ENCODE measurements at regions not wholly inside any gene's neighbourhood (a gene's known extent, or its start where the extent isn't known, plus 50 kb on each side); places are given as distances from the start of the nearest gene placed in this dataset.

DNA sequence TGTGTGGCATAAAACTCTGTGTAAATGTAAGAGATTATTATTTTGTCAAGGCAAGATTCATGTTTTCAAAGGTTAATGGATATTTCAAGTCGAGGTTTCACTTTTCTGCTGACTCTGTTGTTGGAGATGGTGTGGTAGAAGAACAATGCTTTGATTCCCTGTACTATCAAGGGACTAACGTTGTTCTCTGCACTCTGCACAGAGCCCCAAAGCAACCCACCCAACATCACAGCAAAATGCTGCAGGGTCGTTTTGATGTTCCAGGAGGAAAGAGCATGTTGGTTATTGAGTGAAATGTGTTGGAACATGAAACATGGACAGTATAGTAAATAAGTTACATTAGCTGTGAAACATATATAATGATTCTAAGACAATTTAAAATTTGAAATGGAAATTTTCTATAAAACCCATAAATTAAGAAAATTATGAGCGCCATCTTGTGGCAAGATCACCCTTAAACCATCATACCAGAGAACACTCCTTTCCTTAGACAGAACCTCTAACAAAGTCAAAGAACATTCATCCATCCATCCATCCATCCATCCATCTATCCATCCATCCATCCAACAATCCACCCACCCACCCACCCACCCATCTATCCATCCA lies 164.4 kb upstream of the ZBED5 start:
- no peak overlapping the region for H3K27ac ChIP-seq
- DNase-seq (ENCODE audit: low read depth, low spot score): no peak

DNA sequence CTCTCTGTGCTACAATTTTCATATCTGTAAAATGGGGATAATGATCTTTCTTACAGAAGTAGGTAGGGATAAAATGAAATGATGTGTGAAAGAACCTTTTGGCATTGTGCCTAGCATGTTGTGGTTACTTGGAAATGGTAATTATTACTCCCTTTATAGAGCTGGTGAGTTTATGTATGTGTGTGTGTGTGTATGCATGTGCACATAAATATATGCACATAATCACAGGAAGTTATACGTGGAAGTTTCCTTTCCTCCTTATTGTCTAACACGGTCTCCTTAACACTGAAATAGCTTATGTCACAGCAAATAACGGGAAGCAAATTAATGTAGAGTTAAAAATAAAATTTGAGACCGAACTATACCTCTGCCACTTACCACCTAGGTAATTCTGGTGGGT lies 163.7 kb upstream of the ZBED5 start:
- no peak overlapping the region for H3K27ac ChIP-seq
- DNase-seq (ENCODE audit: low read depth, low spot score): no peak

DNA sequence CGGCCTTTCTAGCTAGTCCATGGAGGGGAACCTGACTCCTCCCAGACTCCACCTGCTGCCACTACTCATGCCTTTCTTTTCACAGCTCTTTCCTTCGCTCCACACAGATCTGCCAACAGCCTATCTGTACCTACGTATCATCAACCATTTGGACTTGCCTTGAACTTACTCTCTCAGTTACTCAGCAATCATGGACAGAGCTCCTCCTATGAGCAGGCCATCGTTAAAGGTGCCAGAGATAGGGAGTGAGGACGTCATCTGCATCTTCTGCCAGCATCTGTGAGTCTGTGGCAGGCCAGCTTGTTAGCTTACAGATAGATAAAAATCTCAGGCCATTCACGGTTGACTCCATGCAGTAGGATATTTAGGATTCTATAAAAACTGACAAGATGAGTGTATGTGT lies 162.9 kb upstream of the ZBED5 start:
- H3K27ac ChIP-seq: no peak overlapping the region
- no peak for DNase-seq (ENCODE audit: low read depth, low spot score)

DNA sequence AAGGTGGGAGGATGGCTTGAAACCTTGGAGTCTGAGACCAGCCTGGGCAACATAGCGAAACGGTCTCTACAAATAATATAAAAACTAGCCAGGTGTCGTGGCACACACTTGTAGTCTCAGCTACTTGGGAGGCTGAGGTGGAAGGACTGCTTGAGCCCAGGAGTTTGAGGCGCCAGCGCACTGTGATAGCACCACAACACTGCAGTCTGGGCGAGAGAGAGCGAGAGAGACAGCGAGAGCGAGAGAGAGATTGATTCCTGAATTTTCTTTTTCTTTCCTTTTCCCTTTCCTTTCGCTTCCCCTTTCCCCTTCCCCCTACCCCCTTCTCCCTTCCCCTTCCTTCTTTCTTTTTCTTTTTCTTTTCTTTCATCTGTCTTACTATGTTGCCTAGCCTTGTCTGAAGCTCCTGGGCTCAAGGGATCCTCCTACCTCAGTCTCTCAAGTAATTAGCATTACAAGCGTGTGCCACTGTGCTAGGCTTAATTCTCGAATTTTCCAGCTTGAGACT lies 162.4 kb upstream of the ZBED5 start:
- H3K27ac ChIP-seq: no peak overlapping the region
- DNase-seq (ENCODE audit: low read depth, low spot score): no peak

DNA sequence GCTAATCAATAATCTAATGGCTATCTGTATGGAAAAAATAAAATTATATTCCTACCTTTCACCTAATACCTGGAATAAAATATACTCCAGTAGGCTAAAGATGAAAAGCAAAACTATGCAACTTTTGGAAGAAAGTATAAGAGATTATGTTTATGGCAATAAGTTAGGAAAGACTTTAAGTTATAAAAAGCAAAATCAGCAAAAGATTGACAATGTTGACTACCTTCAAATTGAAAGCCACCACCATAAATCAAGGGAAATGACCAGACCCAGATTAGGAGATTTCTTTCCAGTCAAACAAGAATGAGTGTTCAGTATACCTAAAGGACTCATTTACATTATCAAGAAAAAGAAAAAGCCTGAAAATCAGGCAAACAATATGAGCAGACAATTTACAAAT lies 159.1 kb upstream of the ZBED5 start:
- no peak for DNase-seq (ENCODE audit: low read depth, low spot score)
- no peak overlapping the region for H3K27ac ChIP-seq

DNA sequence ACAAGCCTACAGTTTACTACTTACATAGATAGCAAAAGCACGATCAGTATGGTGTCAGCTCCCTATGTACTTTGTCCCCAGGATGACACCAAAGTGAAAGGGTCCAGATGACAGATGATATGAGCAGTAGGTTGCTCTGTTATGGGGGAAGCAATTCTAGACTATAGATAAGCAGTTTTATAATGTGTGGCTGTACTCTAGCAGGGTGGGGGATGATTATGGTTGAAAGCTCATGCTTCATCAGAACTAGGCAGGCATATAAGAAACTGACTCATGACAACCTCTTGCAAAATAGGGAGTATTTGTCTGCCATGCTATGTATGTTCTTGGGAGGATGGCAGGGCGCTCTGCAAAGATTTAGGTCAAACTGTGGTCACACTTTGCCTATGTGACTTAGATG lies 158.2 kb upstream of the ZBED5 start:
- no peak for DNase-seq (ENCODE audit: low read depth, low spot score)

DNA sequence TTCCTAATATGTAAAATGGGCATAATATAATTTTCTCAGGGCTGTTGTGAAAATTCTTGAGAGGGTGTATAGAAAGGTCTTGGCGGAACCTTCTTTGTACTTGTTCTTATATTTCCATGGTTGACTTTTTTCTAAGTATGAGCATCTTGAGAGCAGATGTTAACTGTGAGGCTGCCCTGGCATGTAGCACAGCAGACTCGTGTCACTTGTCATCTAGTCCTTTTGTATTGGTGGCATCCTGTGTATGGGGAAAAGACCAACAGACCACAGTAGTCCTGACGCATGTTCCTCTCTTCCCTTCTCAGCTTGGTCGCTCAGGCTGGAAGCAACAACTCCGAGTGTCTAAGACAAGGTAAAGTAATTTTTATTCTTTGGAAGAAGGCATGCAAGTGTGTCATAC lies 153.8 kb upstream of the ZBED5 start:
- no peak overlapping the region for H3K27ac ChIP-seq
- no peak for DNase-seq (ENCODE audit: low read depth, low spot score)

More for the DNA sequence above, 158.2 kb upstream of the ZBED5 start:
- H3K27ac ChIP-seq: no peak overlapping the region

DNA sequence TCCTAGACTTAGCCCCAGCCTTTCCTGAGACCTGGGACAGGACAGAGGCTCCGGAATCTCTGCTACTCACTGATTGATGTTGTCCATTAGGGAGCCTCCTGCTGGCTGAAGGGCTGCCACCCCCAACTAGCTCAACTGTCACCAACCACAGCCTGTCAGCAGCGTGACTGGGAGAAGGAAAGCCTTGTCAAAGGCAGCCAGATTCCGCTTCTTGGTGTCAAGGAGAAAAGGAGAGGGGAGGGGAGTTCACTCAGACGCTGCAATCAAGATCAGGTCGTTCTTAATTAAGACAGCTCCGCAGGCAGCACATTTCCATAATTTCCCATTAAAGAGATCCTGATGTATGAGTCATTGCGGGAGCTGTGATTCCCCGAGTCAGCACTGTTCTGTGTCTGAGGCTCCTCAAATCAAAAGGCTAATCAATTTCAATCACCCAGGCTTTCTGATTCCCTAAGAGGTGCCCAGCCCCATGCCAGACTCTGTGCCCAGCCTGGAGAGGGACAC lies 152.8 kb upstream of the ZBED5 start:
- no peak overlapping the region for H3K27ac ChIP-seq
- no peak for DNase-seq (ENCODE audit: low read depth, low spot score)

DNA sequence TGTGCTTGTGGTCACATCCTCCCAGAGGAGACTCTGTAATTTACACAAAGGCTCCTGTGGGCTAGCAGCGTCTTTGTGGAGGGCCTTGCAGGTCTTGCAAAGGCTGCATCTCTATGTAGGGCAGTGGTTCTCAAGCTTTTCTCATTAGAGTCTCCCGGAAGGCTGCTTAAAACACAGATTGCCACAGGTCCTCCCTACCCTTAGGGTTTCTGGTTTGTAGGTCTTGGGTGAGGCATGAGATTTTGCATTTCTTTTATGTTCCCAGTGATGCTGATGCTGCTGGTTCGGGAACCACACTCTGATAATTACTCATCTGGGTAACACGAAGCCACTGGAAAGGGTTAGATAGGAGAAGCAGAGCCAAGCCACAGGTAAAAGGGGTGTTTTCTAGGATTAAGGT lies 151.3 kb upstream of the ZBED5 start:
- no peak for DNase-seq (ENCODE audit: low read depth, low spot score)
- H3K27ac ChIP-seq: no peak overlapping the region

DNA sequence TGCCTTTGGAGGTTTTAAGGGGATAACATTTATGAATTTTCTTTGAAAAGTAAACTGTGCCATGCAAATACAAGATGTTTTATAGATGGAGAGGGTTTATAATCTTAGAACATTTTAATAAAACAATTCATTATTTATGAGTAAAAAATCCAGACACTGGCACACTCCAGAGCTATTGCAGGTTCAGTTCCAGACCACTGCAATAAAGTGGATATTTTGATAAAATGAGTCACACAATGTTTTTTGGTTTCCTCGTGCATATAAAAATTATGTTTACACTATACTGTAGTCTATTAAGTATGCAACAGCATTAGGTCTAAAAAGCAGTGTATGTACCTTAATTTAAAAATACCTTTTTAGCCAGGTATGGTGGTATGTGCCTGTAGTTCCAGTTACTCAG lies 146.2 kb upstream of the ZBED5 start:
- DNase-seq (ENCODE audit: low read depth, low spot score): no peak
- no peak overlapping the region for H3K27ac ChIP-seq

DNA sequence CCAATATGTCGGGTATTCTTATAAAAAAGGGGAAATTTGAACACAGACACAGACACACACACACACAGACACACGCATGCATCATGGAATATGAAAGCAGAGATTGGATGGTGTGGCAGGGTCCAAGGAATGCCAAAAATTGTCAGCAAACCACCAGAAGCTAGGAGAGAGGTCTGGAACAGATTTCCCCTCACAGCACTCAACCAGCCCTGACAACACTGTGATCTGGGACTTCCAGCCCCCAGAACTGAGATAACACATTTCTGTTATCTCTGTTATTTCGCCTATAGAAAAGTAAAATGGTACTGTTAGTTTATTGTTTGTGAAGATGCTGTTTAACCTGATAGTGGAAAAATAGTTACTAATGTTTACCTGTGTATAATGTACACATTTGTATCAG lies 145.4 kb upstream of the ZBED5 start:
- H3K27ac ChIP-seq: no peak overlapping the region
- DNase-seq (ENCODE audit: low read depth, low spot score): no peak

DNA sequence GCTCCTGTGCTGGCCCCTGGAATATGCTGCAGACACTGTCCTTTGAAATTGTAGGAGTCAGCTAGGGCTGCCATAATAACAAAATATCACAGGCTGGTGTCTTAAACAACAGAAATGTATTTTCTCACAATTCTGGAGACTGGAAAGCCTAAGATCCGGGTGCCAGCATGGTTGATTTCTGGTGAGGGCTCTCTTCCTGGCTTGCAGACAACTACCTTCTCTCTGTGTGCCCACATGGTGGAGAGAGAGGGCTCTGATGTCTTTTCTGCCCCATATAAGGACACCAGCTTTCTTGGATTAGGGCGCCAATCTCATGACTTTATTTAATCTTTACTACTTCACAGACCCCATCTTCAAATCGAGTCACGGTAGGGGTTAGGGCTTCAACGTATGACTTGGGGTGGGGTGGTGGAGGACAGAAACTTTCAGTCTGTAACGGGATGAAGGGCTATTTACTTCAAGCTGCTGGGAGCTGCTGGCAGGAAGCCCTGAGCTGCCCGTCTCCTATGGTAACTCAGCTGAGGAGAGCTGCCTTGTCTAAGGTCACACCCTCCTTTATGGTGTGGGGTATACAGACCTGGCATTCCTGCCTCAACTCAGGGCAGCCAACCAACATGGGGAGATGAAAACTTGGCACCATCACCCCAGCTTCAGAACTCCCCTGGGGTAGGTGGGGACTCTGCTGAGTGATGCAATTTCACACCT lies 142.9 kb upstream of the ZBED5 start:
- DNase-seq (ENCODE audit: low read depth, low spot score): no peak

DNA sequence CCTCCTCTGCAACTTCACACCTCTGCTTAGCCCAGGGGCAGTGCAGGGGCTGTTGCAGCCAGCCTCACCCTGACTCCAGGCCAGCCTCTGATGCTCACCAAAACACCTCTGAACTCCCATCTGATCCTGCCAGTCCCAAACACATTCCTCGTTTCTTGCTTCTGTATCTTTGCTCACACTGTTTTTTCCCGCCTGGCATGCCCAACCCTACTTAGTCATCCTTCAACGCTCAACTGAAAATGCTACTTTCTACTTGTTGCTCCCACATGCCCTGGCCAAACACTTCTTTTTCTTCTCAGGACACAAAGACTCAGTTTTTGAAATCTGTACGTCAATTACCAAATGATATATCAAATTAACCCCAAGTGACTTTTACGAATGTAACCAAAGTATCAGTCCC lies 140.8 kb upstream of the ZBED5 start:
- H3K27ac ChIP-seq: no peak overlapping the region
- DNase-seq (ENCODE audit: low read depth, low spot score): no peak

More for the DNA sequence above, 142.9 kb upstream of the ZBED5 start:
- H3K27ac ChIP-seq: no peak overlapping the region

DNA sequence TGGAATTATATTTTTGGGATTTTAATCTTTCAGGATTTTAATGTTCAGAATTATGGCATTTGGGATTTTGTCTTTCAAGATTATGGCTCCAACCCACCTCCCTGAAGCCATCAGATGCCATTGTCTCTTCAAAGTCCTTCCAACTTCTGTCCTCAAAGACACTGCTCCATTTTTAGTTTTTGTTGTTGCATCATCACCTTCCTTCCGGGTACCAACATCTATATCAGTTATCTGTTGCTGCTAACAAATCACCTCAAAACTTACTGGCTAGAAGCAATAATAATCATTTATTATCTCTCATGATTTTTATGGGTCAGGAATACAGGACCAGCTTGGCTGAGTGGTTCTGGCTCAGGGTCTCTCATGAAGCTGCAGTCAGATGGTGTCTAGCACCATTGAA lies 138.8 kb upstream of the ZBED5 start:
- no peak overlapping the region for H3K27ac ChIP-seq
- no peak for DNase-seq (ENCODE audit: low read depth, low spot score)

DNA sequence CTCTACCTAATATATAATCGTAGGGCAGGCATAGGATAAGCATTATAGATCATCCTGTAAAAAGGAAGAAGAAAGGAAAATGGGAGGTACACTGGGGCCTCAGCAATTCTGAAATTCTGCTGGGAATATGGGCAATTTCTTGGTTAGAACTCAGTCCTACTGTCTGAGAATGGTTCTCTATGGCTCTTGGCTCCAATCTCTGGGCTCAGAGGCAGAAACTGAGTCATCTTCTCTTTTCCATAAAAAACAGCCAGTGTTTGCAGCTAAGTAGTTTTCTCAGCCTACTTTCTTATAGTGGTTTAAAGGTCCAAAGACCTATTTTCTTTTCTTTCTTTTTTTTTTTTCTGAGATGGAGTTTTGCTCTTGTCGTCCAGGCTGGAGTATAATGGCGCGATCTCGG lies 135.8 kb upstream of the ZBED5 start:
- no peak overlapping the region for H3K27ac ChIP-seq
- DNase-seq (ENCODE audit: low read depth, low spot score): no peak

DNA sequence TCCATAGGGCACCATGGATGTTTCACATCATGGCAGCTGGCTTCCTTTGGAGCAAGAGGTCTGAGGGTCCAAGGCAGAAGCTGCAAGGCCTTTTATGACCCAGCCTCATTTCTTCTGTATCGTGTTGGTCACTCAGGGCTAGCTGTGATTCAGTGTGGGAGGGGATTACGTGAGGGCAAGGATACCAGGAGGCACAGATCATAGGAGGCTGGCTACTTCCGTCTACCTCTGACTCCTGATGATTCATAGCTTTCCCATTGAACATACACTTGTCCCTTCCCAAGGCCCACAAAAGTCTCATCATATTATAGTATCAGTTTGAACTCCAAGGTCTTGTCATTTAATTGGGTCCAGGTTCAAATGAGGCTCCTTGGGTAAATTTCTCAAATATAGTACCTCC lies 135.3 kb upstream of the ZBED5 start:
- DNase-seq (ENCODE audit: low read depth, low spot score): no peak

DNA sequence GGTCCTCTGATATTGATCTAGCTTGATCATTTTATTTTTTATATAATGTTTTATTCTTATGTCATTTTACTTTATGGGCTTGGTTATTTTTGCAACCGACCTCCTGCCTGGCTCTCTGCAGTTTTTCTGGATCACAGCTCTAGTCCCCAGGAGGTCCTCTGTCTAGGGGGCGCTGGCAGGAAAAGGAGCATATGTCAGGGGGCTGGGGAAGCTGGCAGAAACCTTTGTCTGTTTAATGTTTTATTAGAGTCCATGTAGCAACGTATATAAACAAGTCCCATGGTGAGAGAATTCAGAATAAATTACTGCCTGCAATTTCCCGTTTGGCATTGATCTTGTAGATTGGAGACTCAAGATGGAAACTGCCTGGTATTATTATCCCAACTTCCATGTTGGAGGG lies 133.5 kb upstream of the ZBED5 start:
- no peak overlapping the region for H3K27ac ChIP-seq
- no peak for DNase-seq (ENCODE audit: low read depth, low spot score)

More for the DNA sequence above, 135.3 kb upstream of the ZBED5 start:
- no peak overlapping the region for H3K27ac ChIP-seq

DNA sequence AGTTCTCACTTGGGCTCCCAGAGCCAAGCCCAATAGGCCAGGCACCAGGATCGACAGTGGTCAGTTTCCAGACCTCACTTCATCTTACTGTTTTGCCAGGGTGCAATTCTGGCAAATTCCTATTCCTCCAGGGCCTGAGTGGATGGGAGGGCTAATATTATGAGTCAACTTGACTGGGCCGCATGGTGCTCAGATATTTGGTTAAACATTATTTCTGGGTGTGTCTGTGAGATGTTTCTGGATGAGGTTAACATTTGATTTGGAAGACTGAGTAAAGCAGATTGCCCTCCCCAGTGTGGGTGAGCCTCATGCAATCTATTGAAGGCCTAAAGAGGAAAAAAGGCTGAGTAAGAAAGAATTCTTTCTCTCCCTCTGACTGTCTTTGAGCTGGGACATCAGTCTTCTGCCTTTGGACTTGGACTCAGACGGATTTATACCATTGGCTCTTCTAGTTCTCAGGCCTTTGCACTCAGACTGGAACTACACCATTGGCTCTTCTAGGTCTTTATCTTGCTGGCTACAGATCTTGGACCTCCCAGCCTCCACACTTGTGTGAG lies 132.9 kb upstream of the ZBED5 start:
- no peak for DNase-seq (ENCODE audit: low read depth, low spot score)

DNA sequence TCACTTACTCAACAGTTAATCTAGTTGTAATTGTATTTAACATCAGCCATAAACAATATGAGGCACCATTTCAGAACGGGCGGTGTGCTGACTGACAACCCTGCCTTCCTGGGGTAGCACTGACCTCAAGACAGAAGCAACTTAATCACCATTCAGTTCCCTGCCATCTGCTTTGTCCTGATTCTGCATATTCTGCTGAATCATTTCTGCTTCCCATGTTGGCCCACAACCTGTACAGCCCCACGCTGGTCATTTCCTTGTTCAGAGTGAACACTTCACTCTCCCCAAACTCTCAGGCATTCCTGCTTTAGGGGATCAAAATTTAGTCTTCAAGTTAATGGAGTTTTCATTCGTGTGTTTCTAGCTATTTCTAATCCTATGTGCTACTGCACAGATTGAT lies 132.3 kb upstream of the ZBED5 start:
- H3K27ac ChIP-seq: peak overlapping the region; percentile 5
- no peak for DNase-seq (ENCODE audit: low read depth, low spot score)

More for the DNA sequence above, 132.9 kb upstream of the ZBED5 start:
- H3K27ac ChIP-seq: peak overlapping the region; percentile 5

DNA sequence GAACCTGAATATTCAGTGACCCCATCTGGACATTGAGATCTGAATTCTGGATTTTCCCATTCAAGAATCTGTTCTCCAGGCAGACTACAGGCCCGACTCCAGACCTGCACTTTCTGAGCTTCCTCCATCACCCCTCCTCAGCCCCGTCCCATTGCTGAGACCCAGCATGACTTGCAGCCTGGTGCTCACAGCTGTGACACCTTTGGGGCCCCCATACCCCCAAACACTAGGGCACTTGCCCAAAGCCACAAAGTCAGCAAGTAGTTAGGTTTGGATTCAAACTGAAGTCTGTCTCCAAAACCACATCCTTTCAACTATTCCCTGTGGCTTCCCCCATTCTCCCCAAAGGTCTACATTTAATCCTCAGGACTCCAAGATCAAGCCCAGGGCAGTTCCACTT lies 128.2 kb upstream of the ZBED5 start:
- H3K27ac ChIP-seq: no peak overlapping the region
- DNase-seq (ENCODE audit: low read depth, low spot score): no peak

DNA sequence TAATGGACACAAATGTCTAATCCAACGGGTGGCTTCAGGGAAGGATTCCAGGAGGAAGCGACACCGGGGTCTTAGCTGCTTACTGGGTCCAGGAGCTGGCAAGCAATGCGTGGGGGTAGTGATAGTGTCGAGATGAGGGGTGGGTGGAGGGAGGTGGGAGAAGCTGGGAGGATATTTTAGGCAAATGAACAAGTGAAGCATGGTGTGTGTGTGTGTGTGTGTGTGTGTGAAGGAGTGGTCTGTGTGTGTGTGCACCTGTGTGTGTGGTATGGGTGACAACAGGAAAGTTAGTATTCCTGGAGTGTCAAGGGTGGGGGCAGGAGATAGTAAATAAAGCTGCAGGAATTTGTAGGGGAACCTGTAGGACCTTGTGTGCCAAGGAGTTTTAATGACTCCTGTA lies 126.9 kb upstream of the ZBED5 start:
- DNase-seq (ENCODE audit: low read depth, low spot score): no peak
- H3K27ac ChIP-seq: no peak overlapping the region

DNA sequence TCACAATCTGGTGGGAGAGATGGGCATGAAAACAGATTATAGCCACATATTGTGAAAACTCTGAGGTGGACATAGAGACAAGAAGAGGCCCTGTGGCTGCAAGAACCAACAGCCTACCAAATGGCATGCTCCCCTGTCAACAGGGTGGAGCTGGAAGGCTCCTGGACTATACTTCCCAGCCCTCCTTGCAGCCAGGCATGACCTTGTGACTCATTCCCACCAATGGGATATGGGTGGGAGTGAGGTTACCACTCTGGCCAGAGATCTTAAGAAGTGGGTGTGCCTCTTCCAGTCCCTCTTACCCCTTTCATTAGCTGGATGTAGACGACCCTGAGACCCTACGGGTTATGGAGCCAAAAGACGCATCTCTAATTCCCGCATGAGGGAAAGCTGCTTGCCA lies 126.4 kb upstream of the ZBED5 start:
- no peak overlapping the region for H3K27ac ChIP-seq
- no peak for DNase-seq (ENCODE audit: low read depth, low spot score)
